ENCODE measurements at regions not wholly inside any gene's neighbourhood (a gene's known extent, or its start where the extent isn't known, plus 50 kb on each side); places are given as distances from the start of the nearest gene placed in this dataset.

DNA sequence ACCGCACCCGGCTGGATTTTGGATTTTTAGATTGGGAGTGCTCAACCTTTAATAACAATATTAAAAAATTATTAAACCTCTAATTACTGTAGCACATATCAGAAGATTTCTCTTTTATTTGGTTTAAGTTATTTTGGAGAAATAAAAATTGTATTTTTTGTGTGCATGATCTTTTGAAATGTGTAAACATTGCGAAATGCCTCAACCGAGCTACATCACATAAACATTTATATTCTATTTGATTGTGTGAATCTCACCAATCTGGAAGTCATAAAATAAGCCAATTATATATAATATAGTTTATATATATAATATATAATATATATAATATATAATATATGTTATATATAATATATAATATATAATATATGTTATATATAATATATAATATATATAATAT is 696.2 kb upstream of the RBFOX1 start:
- no peak overlapping the region for H3K27ac Mint-ChIP-seq
- no peaks in the 10 kb centered on the region for H3K9me3 Mint-ChIP-seq
- no peak overlapping the region for H3K4me3 Mint-ChIP-seq
- peaks cover 3% of the 10 kb centered on the region for H3K27me3 Mint-ChIP-seq
- no peak for DNase-seq (ENCODE audit: extremely low spot score, unreplicated experiment)
- TF ChIP-seq CTCF (conservative IDR thresholded peaks at IDR 0.05): no peak
- H3K36me3 Mint-ChIP-seq: no peaks in the 10 kb centered on the region
- no peaks in the 10 kb centered on the region for H3K4me1 Mint-ChIP-seq (ENCODE audit: unreplicated experiment)

DNA sequence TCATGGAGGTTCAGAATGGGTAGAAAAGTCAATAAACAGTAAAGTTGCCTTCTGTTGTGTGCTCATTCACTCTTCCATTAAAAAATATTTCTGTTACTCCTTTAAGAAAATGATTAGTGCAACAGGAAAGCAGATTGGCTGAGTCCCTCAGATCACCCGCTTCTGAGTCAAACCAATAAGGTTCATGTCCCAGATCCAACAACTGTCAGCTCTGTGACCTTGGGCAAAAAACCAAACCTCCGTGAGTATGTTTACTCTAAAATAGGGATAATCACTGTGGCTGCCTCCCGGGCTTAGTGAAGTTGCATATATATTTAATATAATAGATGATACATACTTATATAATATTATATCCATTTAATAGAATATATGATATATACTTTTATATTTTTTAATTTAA is 698.5 kb upstream of the RBFOX1 start:
- no peak for DNase-seq (ENCODE audit: extremely low spot score, unreplicated experiment)
- Mint-ChIP-seq H3K27ac (no peak overlapping the region), H3K27me3 (peaks cover 2% of the 10 kb centered on the region), H3K36me3 (no peaks in the 10 kb centered on the region), H3K4me3 (no peak overlapping the region), H3K4me1 (ENCODE audit: unreplicated experiment) (no peaks in the 10 kb centered on the region), H3K9me3 (no peaks in the 10 kb centered on the region)
- no peak for TF ChIP-seq CTCF (conservative IDR thresholded peaks at IDR 0.05)

- no peak for DNase-seq (ENCODE audit: extremely low spot score, unreplicated experiment)
- no peak for TF ChIP-seq CTCF (conservative IDR thresholded peaks at IDR 0.05)
- no peaks in the 10 kb centered on the region for H3K36me3 Mint-ChIP-seq
- no peak overlapping the region for H3K4me3 Mint-ChIP-seq
- no peaks in the 10 kb centered on the region for H3K4me1 Mint-ChIP-seq (ENCODE audit: unreplicated experiment)
- H3K27me3 Mint-ChIP-seq: no peaks in the 10 kb centered on the region
- no peak overlapping the region for H3K27ac Mint-ChIP-seq
- no peaks in the 10 kb centered on the region for H3K9me3 Mint-ChIP-seq
These were observed 699.2 kb upstream of the RBFOX1 start for GRCh38 chr16:6633456-6633855.

- Mint-ChIP-seq H3K9me3 (no peaks in the 10 kb centered on the region), H3K36me3 (no peaks in the 10 kb centered on the region), H3K4me1 (ENCODE audit: unreplicated experiment) (no peaks in the 10 kb centered on the region), H3K27me3 (no peaks in the 10 kb centered on the region), H3K4me3 (no peak overlapping the region), H3K27ac (no peak overlapping the region)
- no peak for DNase-seq (ENCODE audit: extremely low spot score, unreplicated experiment)
- no peak for TF ChIP-seq CTCF (conservative IDR thresholded peaks at IDR 0.05)
These were observed 703.5 kb upstream of the RBFOX1 start for GRCh38 chr16:6629110-6629509.

DNA sequence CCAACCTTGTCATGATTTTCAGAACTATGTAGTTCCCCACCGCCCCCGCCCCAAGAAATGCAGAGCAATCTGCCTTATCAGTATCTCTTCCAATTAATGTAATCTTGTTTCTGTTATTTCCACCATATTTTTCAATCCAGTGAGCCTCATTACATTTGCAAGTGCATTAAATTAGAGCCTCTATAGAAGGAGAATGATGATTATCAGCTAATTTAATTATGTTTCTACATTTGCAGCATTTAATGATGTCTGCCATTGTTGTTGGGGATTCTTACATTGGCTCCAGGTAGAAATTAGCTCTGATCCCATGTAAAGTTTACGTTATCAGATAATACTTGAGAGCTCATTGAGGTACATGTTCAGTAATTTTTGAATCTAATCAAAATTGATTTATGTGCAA is 707.0 kb upstream of the RBFOX1 start:
- Mint-ChIP-seq H3K9me3 (peaks cover 2% of the 10 kb centered on the region), H3K4me3 (no peak overlapping the region), H3K27me3 (no peaks in the 10 kb centered on the region), H3K4me1 (ENCODE audit: unreplicated experiment) (no peaks in the 10 kb centered on the region), H3K36me3 (no peaks in the 10 kb centered on the region), H3K27ac (no peak overlapping the region)
- DNase-seq (ENCODE audit: extremely low spot score, unreplicated experiment): no peak
- TF ChIP-seq CTCF (conservative IDR thresholded peaks at IDR 0.05): no peak

DNA sequence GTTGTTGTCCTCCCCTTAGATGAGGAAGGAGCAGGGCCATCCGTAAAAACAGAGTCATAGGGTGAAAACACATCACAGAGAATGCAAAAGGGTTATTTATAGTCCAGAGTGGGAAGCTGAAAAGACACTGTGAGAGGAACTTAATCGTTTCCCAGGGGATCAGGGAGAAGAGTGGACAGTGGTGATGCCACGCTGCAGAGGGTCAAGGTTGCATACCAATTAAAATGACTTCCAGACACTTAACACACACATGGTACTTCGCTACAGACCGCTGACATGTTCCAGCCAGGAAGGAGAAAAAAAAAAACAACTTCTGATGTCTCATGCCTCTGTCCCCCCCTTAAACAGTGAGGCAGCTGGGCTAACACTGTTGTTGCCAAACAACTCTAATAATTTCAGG is 713.8 kb upstream of the RBFOX1 start:
- no peak overlapping the region for H3K27ac Mint-ChIP-seq
- no peaks in the 10 kb centered on the region for H3K4me1 Mint-ChIP-seq (ENCODE audit: unreplicated experiment)
- H3K27me3 Mint-ChIP-seq: peaks cover 3% of the 10 kb centered on the region
- TF ChIP-seq CTCF (conservative IDR thresholded peaks at IDR 0.05): no peak
- H3K4me3 Mint-ChIP-seq: no peak overlapping the region
- H3K9me3 Mint-ChIP-seq: peaks cover 11% of the 10 kb centered on the region
- DNase-seq (ENCODE audit: extremely low spot score, unreplicated experiment): no peak
- no peaks in the 10 kb centered on the region for H3K36me3 Mint-ChIP-seq
